Nephron progenitor cell (in vitro differentiated cells): ENCODE measurements at regions not wholly inside any gene's neighbourhood (a gene's known extent, or its start where the extent isn't known, plus 50 kb on each side); places are given as distances from the start of the nearest gene placed in this dataset.

Experiments used
- DNase-seq: peaks from one replicate; pipeline ENCODE4 v3.0.0; 2021
- H3K27ac Mint-ChIP-seq: 2 replicates; pipeline ENCODE4 v1.8.0; 2021; ENCODE audit warnings: mild to moderate bottlenecking, moderate library complexity, mixed read lengths
- H3K27me3 Mint-ChIP-seq: 2 replicates; pipeline ENCODE4 v1.8.0; 2021; ENCODE audit warnings: mild to moderate bottlenecking, low read depth, mixed read lengths; ENCODE audit not compliant: poor library complexity
- H3K36me3 Mint-ChIP-seq: 2 replicates; pipeline ENCODE4 v1.8.0; 2021; ENCODE audit warnings: low read depth, mixed read lengths
- H3K4me1 Mint-ChIP-seq: 2 replicates; pipeline ENCODE4 v1.8.0; 2021; ENCODE audit warnings: mixed read lengths
- H3K4me3 Mint-ChIP-seq: 2 replicates; pipeline ENCODE4 v1.8.0; 2021; ENCODE audit warnings: mild to moderate bottlenecking, moderate library complexity, mixed read lengths
- H3K9me3 Mint-ChIP-seq: 2 replicates; pipeline ENCODE4 v1.8.0; 2021; ENCODE audit warnings: mild to moderate bottlenecking, moderate library complexity, mixed read lengths
- TF ChIP-seq, protein P1 (sequence below): fragments of 200-600 bp; sonication (generic); IDR thresholded peaks from 2 replicates; pipeline ENCODE4 v1.5.0; 2021; ENCODE audit warnings: antibody characterized with exemption

- H3K27ac Mint-ChIP-seq, result no peak overlapping the region
- no peak for DNase-seq
- H3K27me3 Mint-ChIP-seq, result peaks cover 9% of the 10 kb centered on the region
- no peaks in the 10 kb centered on the region for H3K4me1 Mint-ChIP-seq
- H3K4me3 Mint-ChIP-seq, result no peak overlapping the region
- H3K36me3 Mint-ChIP-seq, result no peaks in the 10 kb centered on the region
- TF ChIP-seq, protein P1, sequence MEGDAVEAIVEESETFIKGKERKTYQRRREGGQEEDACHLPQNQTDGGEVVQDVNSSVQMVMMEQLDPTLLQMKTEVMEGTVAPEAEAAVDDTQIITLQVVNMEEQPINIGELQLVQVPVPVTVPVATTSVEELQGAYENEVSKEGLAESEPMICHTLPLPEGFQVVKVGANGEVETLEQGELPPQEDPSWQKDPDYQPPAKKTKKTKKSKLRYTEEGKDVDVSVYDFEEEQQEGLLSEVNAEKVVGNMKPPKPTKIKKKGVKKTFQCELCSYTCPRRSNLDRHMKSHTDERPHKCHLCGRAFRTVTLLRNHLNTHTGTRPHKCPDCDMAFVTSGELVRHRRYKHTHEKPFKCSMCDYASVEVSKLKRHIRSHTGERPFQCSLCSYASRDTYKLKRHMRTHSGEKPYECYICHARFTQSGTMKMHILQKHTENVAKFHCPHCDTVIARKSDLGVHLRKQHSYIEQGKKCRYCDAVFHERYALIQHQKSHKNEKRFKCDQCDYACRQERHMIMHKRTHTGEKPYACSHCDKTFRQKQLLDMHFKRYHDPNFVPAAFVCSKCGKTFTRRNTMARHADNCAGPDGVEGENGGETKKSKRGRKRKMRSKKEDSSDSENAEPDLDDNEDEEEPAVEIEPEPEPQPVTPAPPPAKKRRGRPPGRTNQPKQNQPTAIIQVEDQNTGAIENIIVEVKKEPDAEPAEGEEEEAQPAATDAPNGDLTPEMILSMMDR, result no peak
- H3K9me3 Mint-ChIP-seq, result peaks cover 27% of the 10 kb centered on the region
Measured at GRCh38 chr5:163938595-163938994, 433.2 kb downstream of the MAT2B start.

DNA sequence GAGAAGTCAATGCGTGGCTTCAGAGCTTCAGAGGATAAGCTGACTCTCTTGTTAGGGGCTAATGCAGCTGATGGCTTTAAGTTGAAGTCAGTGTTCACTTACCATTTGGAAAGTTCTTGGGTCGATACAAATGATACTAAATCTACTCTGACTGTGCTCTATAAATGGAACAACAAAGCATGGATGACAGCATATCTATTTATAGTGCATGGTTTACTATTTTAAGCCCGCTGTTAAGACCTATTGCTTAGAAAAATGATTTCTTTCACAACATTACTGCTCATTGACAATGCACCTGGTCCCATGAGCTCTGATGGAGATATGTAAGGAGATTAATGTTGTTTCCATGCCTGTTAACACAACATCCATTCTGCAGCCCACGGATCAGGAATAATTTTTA lies 435.7 kb downstream of the MAT2B start:
- no peak for DNase-seq
- TF ChIP-seq, protein P1, result no peak
- no peak overlapping the region for H3K27ac Mint-ChIP-seq
- peaks cover 9% of the 10 kb centered on the region for H3K27me3 Mint-ChIP-seq
- no peaks in the 10 kb centered on the region for H3K4me1 Mint-ChIP-seq
- peaks cover 3% of the 10 kb centered on the region for H3K9me3 Mint-ChIP-seq
- no peak overlapping the region for H3K4me3 Mint-ChIP-seq
- H3K36me3 Mint-ChIP-seq, result no peaks in the 10 kb centered on the region

GRCh38 chr5:163943546-163943945 lies 438.1 kb downstream of the MAT2B start:
- no peaks in the 10 kb centered on the region for H3K9me3 Mint-ChIP-seq
- DNase-seq, result no peak
- H3K27me3 Mint-ChIP-seq, result peaks cover 5% of the 10 kb centered on the region
- TF ChIP-seq, protein P1, result no peak
- no peaks in the 10 kb centered on the region for H3K36me3 Mint-ChIP-seq
- H3K27ac Mint-ChIP-seq, result no peak overlapping the region
- no peak overlapping the region for H3K4me3 Mint-ChIP-seq
- no peaks in the 10 kb centered on the region for H3K4me1 Mint-ChIP-seq

GRCh38 chr5:163944738-163945137 lies 439.3 kb downstream of the MAT2B start:
- TF ChIP-seq, protein P1, result no peak
- Mint-ChIP-seq H3K36me3 (no peaks in the 10 kb centered on the region), H3K4me1 (no peaks in the 10 kb centered on the region), H3K4me3 (no peak overlapping the region), H3K27ac (no peak overlapping the region), H3K9me3 (no peaks in the 10 kb centered on the region), H3K27me3 (peaks cover 8% of the 10 kb centered on the region)
- no peak for DNase-seq

GRCh38 chr5:163947848-163948666 lies 442.6 kb downstream of the MAT2B start:
- Mint-ChIP-seq H3K9me3 (no peaks in the 10 kb centered on the region), H3K4me1 (peaks cover 10% of the 10 kb centered on the region), H3K36me3 (no peaks in the 10 kb centered on the region), H3K4me3 (no peak overlapping the region), H3K27ac (no peak overlapping the region), H3K27me3 (peaks cover 10% of the 10 kb centered on the region)
- TF ChIP-seq, protein P1, result no peak
- no peak for DNase-seq

DNA sequence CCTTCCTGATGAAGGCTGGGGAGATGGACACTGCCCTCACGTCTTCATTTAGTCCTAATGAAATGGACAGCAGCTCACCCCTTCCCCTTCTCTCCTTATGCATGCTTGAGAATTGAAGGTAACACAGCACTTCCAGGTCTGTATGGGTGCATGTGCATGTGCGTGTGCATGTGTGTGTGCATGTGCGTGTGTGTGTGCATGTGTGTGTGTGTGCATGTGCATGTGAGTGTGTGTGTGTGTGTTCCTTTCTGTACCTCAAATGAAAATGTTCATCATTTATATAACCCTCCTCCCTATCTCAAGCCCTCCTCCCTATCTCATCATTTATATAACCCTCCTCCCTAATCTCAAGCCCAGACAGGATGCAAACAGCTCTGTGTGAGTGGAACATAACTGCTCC lies 444.8 kb downstream of the MAT2B start:
- Mint-ChIP-seq H3K36me3 (no peaks in the 10 kb centered on the region), H3K27ac (peak overlapping the region; percentile 85), H3K9me3 (no peaks in the 10 kb centered on the region), H3K4me1 (peaks cover 10% of the 10 kb centered on the region), H3K4me3 (no peak overlapping the region), H3K27me3 (peaks cover 10% of the 10 kb centered on the region)
- TF ChIP-seq, protein P1, result no peak
- DNase-seq, result no peak
